ENCODE measurements at regions not wholly inside any gene's neighbourhood (a gene's known extent, or its start where the extent isn't known, plus 50 kb on each side); places are given as distances from the start of the nearest gene placed in this dataset.

GRCh38 chrX:65610481-65610880 lies 57.0 kb upstream of the MSN start:
- FAIRE-seq (no peak), DNase-seq (ENCODE audit: low read depth) (no peak)
- Histone ChIP-seq H3K27me3 (ENCODE audit: control insufficient read depth, insufficient read depth, low read length) (no peaks in the 10 kb centered on the region), H3K36me3 (ENCODE audit: control insufficient read depth, insufficient read depth, low read length) (no peaks in the 10 kb centered on the region), H3K4me3 (ENCODE audit: low read depth, low read length) (no peak overlapping the region)
- no peak for TF ChIP-seq CTCF (IDR thresholded peaks at IDR 0.05; ENCODE audit: insufficient read depth, low read length, severe bottlenecking)

GRCh38 chrX:65610040-65610439 lies 57.4 kb upstream of the MSN start:
- Histone ChIP-seq H3K4me3 (ENCODE audit: low read depth, low read length) (no peak overlapping the region), H3K27me3 (ENCODE audit: control insufficient read depth, insufficient read depth, low read length) (no peaks in the 10 kb centered on the region), H3K36me3 (ENCODE audit: control insufficient read depth, insufficient read depth, low read length) (no peaks in the 10 kb centered on the region)
- TF ChIP-seq CTCF (IDR thresholded peaks at IDR 0.05; ENCODE audit: insufficient read depth, low read length, severe bottlenecking): no peak
- FAIRE-seq (no peak), DNase-seq (ENCODE audit: low read depth) (peak; percentile 41)

- DNase-seq (ENCODE audit: low read depth) (peak; percentile 30), FAIRE-seq (no peak)
- no peak for TF ChIP-seq CTCF (IDR thresholded peaks at IDR 0.05; ENCODE audit: insufficient read depth, low read length, severe bottlenecking)
- Histone ChIP-seq H3K4me3 (ENCODE audit: low read depth, low read length) (no peak overlapping the region), H3K36me3 (ENCODE audit: control insufficient read depth, insufficient read depth, low read length) (no peaks in the 10 kb centered on the region), H3K27me3 (ENCODE audit: control insufficient read depth, insufficient read depth, low read length) (no peaks in the 10 kb centered on the region)
Observed at GRCh38 chrX:65609237-65609636, 58.2 kb upstream of the MSN start.

- Histone ChIP-seq H3K36me3 (ENCODE audit: control insufficient read depth, insufficient read depth, low read length) (no peaks in the 10 kb centered on the region), H3K27me3 (ENCODE audit: control insufficient read depth, insufficient read depth, low read length) (no peaks in the 10 kb centered on the region), H3K4me3 (ENCODE audit: low read depth, low read length) (no peak overlapping the region)
- no peak for TF ChIP-seq CTCF (IDR thresholded peaks at IDR 0.05; ENCODE audit: insufficient read depth, low read length, severe bottlenecking)
- FAIRE-seq (peak; percentile 50), DNase-seq (ENCODE audit: low read depth) (peak; percentile 41)
Observed at GRCh38 chrX:65608026-65608425, 59.4 kb upstream of the MSN start.

- DNase-seq (ENCODE audit: low read depth) (peak; percentile 85), FAIRE-seq (no peak)
- Histone ChIP-seq H3K36me3 (ENCODE audit: control insufficient read depth, insufficient read depth, low read length) (no peaks in the 10 kb centered on the region), H3K27me3 (ENCODE audit: control insufficient read depth, insufficient read depth, low read length) (no peaks in the 10 kb centered on the region), H3K4me3 (ENCODE audit: low read depth, low read length) (no peak overlapping the region)
- TF ChIP-seq CTCF (IDR thresholded peaks at IDR 0.05; ENCODE audit: insufficient read depth, low read length, severe bottlenecking): no peak
Observed at GRCh38 chrX:65607070-65607742, 60.2 kb upstream of the MSN start.

- H3K27me3 ChIP-seq (ENCODE audit: control insufficient read depth, insufficient read depth, low read length): no peaks in the 10 kb centered on the region
- no peak for DNase-seq (ENCODE audit: low read depth)
- no peaks in the 10 kb centered on the region for H3K36me3 ChIP-seq (ENCODE audit: control insufficient read depth, insufficient read depth, low read length)
- no peak for FAIRE-seq
- TF ChIP-seq CTCF (IDR thresholded peaks at IDR 0.05; ENCODE audit: insufficient read depth, low read length, severe bottlenecking): no peak
- H3K4me3 ChIP-seq (ENCODE audit: low read depth, low read length): no peak overlapping the region
Observed at GRCh38 chrX:65602221-65602560, 65.3 kb upstream of the MSN start.
